ENCODE measurements at regions not wholly inside any gene's neighbourhood (a gene's known extent, or its start where the extent isn't known, plus 50 kb on each side); places are given as distances from the start of the nearest gene placed in this dataset.

- H3K4me3 ChIP-seq: no peak overlapping the region
- H3K27ac ChIP-seq: no peak overlapping the region
- TF ChIP-seq, protein P1, sequence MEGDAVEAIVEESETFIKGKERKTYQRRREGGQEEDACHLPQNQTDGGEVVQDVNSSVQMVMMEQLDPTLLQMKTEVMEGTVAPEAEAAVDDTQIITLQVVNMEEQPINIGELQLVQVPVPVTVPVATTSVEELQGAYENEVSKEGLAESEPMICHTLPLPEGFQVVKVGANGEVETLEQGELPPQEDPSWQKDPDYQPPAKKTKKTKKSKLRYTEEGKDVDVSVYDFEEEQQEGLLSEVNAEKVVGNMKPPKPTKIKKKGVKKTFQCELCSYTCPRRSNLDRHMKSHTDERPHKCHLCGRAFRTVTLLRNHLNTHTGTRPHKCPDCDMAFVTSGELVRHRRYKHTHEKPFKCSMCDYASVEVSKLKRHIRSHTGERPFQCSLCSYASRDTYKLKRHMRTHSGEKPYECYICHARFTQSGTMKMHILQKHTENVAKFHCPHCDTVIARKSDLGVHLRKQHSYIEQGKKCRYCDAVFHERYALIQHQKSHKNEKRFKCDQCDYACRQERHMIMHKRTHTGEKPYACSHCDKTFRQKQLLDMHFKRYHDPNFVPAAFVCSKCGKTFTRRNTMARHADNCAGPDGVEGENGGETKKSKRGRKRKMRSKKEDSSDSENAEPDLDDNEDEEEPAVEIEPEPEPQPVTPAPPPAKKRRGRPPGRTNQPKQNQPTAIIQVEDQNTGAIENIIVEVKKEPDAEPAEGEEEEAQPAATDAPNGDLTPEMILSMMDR (IDR thresholded peaks at IDR 0.05): no peak
- no peak for DNase-seq (ENCODE audit: low spot score)
Measured at GRCh38 chr4:110860125-110860524, 237.2 kb upstream of the PITX2 start.

- no peak for DNase-seq (ENCODE audit: low spot score)
- H3K4me3 ChIP-seq: no peak overlapping the region
- TF ChIP-seq, protein P1 (IDR thresholded peaks at IDR 0.05): no peak
Measured at GRCh38 chr4:110860901-110861300, 238.0 kb upstream of the PITX2 start.

GRCh38 chr4:110865611-110866259 is 242.9 kb upstream of the PITX2 start:
- H3K4me3 ChIP-seq: no peak overlapping the region
- H3K27ac ChIP-seq: no peak overlapping the region
- DNase-seq (ENCODE audit: low spot score): no peak
- TF ChIP-seq, protein P1 (IDR thresholded peaks at IDR 0.05): no peak

More at GRCh38 chr4:110860901-110861300, 238.0 kb upstream of the PITX2 start:
- H3K27ac ChIP-seq: no peak overlapping the region

DNA sequence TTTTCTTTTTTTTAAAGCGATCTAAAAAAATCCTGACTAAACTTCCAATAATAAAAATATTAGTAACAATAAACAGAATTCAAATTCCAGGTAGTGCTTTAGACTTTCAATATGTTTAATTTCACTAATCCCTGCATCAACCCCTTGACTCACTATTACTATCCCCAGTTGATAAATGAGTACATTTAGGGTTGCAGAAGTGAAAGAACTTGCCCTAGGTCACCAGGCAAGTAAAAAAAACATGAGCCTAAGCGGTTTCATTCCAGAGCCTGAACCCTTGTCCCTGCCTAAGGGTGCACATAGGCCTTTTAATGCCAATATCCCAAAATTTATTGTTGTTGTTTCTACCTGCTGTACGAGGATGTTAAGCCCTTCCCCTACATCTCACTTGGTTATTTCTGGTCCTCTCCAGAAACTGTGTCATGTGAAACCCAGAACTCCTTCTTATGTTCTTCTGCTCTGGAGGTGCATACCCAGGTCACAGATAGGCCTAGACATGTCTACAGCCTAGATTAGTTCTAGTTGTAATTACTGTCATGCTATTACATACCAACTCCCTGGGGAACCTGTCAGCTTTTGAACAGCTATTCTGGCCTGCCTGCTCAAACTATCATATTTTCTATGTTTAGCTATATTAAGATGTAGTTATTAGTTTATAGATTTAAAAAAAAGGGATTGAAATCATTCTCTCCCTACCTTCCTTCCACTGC is 244.5 kb upstream of the PITX2 start:
- no peak overlapping the region for H3K4me3 ChIP-seq
- DNase-seq (ENCODE audit: low spot score): no peak
- H3K27ac ChIP-seq: no peak overlapping the region
- TF ChIP-seq, protein P1 (IDR thresholded peaks at IDR 0.05): no peak

GRCh38 chr4:110867981-110868720 is 245.3 kb upstream of the PITX2 start:
- H3K27ac ChIP-seq: no peak overlapping the region
- DNase-seq (ENCODE audit: low spot score): no peak
- TF ChIP-seq, protein P1 (IDR thresholded peaks at IDR 0.05): no peak
- no peak overlapping the region for H3K4me3 ChIP-seq

DNA sequence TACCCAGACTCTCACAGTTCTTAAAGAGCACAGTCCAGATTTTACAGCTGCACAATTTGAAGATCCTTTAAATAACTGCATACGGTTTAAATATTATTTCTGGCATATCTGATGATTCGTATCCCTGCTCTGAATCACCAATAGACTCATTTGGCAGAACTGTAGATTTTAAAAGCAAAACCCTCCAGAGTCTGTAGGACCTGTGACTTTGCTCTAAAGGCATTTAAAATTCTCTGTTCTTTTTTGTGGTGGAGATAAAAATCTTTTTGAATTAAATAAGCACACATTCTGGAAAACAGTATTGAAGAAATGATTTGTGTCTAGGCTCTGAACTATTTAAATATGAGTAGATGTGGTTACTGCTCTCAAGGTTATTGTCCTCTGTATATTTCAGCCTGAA is 246.2 kb upstream of the PITX2 start:
- no peak overlapping the region for H3K27ac ChIP-seq
- H3K4me3 ChIP-seq: no peak overlapping the region
- TF ChIP-seq, protein P1 (IDR thresholded peaks at IDR 0.05): no peak
- DNase-seq (ENCODE audit: low spot score): no peak
